ENCODE measurements at regions not wholly inside any gene's neighbourhood (a gene's known extent, or its start where the extent isn't known, plus 50 kb on each side); places are given as distances from the start of the nearest gene placed in this dataset.

GRCh38 chr2:220075835-220076234, 448.4 kb downstream of the SLC4A3 start:
- no peak for TF ChIP-seq CTCF (IDR thresholded peaks at IDR 0.05)
- Histone ChIP-seq H3K27ac (no peak overlapping the region), H3K4me3 (no peak overlapping the region)
- no peak for DNase-seq (ENCODE audit: low spot score)

- no peak for TF ChIP-seq CTCF (IDR thresholded peaks at IDR 0.05)
- DNase-seq (ENCODE audit: low spot score), result peak; percentile 78
- peak overlapping the region; percentile 84 to 87 for H3K27ac ChIP-seq
These were observed 449.3 kb downstream of the SLC4A3 start for GRCh38 chr2:220076734-220077133.

GRCh38 chr2:220077488-220077887, 450.1 kb downstream of the SLC4A3 start:
- DNase-seq (ENCODE audit: low spot score), result no peak
- H3K4me3 ChIP-seq, result peak overlapping the region; percentile 45
- H3K27ac ChIP-seq, result peak overlapping the region; percentile 84 to 87
- TF ChIP-seq CTCF (IDR thresholded peaks at IDR 0.05), result no peak

More at GRCh38 chr2:220076734-220077133, 449.3 kb downstream of the SLC4A3 start:
- peak overlapping the region; percentile 45 for H3K4me3 ChIP-seq

GRCh38 chr2:220078439-220078838, 451.0 kb downstream of the SLC4A3 start:
- DNase-seq (ENCODE audit: low spot score), result no peak
- no peak for TF ChIP-seq CTCF (IDR thresholded peaks at IDR 0.05)
- Histone ChIP-seq H3K4me3 (peak overlapping the region; percentile 45), H3K27ac (peak overlapping the region; percentile 84 to 87)

GRCh38 chr2:220079595-220079994, 452.2 kb downstream of the SLC4A3 start:
- Histone ChIP-seq H3K27ac (no peak overlapping the region), H3K4me3 (no peak overlapping the region)
- DNase-seq (ENCODE audit: low spot score), result no peak
- TF ChIP-seq CTCF (IDR thresholded peaks at IDR 0.05), result no peak

- DNase-seq (ENCODE audit: low spot score), result no peak
- TF ChIP-seq CTCF (IDR thresholded peaks at IDR 0.05), result no peak
- Histone ChIP-seq H3K4me3 (no peak overlapping the region), H3K27ac (no peak overlapping the region)
These were observed 453.7 kb downstream of the SLC4A3 start for GRCh38 chr2:220081171-220081570.

- Histone ChIP-seq H3K4me3 (peak overlapping the region; percentile 2), H3K27ac (peak overlapping the region; percentile 20 to 32)
- DNase-seq (ENCODE audit: low spot score), result no peak
- no peak for TF ChIP-seq CTCF (IDR thresholded peaks at IDR 0.05)
These were observed 462.6 kb downstream of the SLC4A3 start for GRCh38 chr2:220090050-220090449.
